ENCODE measurements at regions not wholly inside any gene's neighbourhood (a gene's known extent, or its start where the extent isn't known, plus 50 kb on each side); places are given as distances from the start of the nearest gene placed in this dataset.
A peak's percentile ranks its signal among the peaks of the same experiment; 100 is the strongest.

DNA sequence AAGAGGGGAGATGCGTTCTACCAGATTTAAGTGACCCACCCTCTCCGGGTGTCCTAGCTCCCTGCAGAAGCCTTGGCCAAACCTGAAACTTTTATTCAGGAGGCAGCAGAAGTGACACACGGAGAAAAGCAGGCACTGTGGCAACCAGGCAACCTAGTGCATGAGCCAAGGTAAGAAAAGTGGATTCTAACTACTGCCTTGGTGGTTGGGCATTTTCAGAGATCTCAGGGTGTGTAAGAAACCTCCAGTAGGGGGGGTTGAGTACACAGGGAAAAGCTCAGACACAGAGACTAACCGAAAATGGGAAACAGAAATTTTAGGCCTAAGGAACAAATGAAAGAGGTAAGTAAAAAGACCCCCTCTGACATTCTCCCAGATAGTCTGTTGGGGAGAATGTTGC is 645.7 kb downstream of the ANKRD7 start:
- TF ChIP-seq, protein P1, sequence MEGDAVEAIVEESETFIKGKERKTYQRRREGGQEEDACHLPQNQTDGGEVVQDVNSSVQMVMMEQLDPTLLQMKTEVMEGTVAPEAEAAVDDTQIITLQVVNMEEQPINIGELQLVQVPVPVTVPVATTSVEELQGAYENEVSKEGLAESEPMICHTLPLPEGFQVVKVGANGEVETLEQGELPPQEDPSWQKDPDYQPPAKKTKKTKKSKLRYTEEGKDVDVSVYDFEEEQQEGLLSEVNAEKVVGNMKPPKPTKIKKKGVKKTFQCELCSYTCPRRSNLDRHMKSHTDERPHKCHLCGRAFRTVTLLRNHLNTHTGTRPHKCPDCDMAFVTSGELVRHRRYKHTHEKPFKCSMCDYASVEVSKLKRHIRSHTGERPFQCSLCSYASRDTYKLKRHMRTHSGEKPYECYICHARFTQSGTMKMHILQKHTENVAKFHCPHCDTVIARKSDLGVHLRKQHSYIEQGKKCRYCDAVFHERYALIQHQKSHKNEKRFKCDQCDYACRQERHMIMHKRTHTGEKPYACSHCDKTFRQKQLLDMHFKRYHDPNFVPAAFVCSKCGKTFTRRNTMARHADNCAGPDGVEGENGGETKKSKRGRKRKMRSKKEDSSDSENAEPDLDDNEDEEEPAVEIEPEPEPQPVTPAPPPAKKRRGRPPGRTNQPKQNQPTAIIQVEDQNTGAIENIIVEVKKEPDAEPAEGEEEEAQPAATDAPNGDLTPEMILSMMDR (conservative IDR thresholded peaks at IDR 0.05; ENCODE audit: low read depth, low read length): peak; percentile 47
- no peak for TF ChIP-seq EZH2 (IDR thresholded peaks at IDR 0.05; ENCODE audit: borderline replicate concordance, low read depth, low read length, poor library complexity, severe bottlenecking)

Data from A673 (cell line).